Gastrocnemius medialis (tissue), 4 donors: ENCODE measurements at regions not wholly inside any gene's neighbourhood (a gene's known extent, or its start where the extent isn't known, plus 50 kb on each side); places are given as distances from the start of the nearest gene placed in this dataset.
A peak's percentile ranks its signal among the peaks of the same experiment; 100 is the strongest.

ENCODE experiments used
- ATAC-seq, 2 donors: fragments of 150-250 bp; one replicate each; pipeline ENCODE4 v1.9.1; 2016
- DNase-seq, 2 donors: peaks; one replicate each; pipeline ENCODE4 v3.0.0-alpha.2; 2019
- H3K27ac ChIP-seq, 4 donors: fragments of 200-600 bp; sonication (generic); 1 replicate in 1 of 4; 2 replicates in 3 of 4; pipeline ENCODE4 v1.5.1; 2016 to 2018; ENCODE audit warnings: mild to moderate bottlenecking in 2 of 4, moderate library complexity in 1 of 4
- H3K27me3 ChIP-seq, 3 donors: fragments of 200-600 bp; sonication (generic) in 2 of 3; 1 replicate in 1 of 3; 2 replicates in 2 of 3; pipeline versions ENCODE4 v1.5.1 to v1.6.0; 2016 to 2019; ENCODE audit warnings: mild to moderate bottlenecking in 1 of 3, moderate library complexity in 1 of 3
- H3K36me3 ChIP-seq, 2 donors: fragments of 200-600 bp; sonication (generic) in 1 of 2; one replicate each; pipeline ENCODE4 v1.5.1; 2017 to 2018
- H3K4me1 ChIP-seq, 2 donors: fragments of 200-600 bp; sonication (generic) in 1 of 2; one replicate each; pipeline ENCODE4 v1.5.1; 2016 to 2017; ENCODE audit warnings: mild to moderate bottlenecking in 2 of 2
- H3K4me3 ChIP-seq, 4 donors: fragments of 200-600 bp; sonication (generic) in 3 of 4; 1 replicate in 1 of 4; 2 replicates in 3 of 4; pipeline ENCODE4 v1.5.1; 2016 to 2019; ENCODE audit warnings: mild to moderate bottlenecking in 2 of 4
- H3K9me3 ChIP-seq, 3 donors: fragments of 200-600 bp; sonication (generic) in 2 of 3; 1 replicate in 1 of 3; 2 replicates in 2 of 3; pipeline ENCODE4 v1.5.1; 2016 to 2019
- CTCF ChIP-seq, 5 experiments: fragments of 450-650 bp in 3 of 5; fragments of 200-600 bp in 2 of 5; sonication (generic) in 2 of 5; IDR thresholded peaks in 4 of 5; conservative IDR thresholded peaks in 1 of 5; 1 replicate in 4 of 5; 2 replicates in 1 of 5; pipeline ENCODE4 v1.5.1; 2016 to 2019; ENCODE audit warnings: antibody characterized with exemption in 5 of 5, mild to moderate bottlenecking in 3 of 5, moderate library complexity in 3 of 5
- POLR2A ChIP-seq, 2 donors: fragments of 450-650 bp; IDR thresholded peaks; one replicate each; pipeline ENCODE4 v1.6.1; 2017; ENCODE audit warnings: antibody characterized with exemption in 2 of 2, mild to moderate bottlenecking in 2 of 2, moderate library complexity in 2 of 2
- in situ Hi-C, 4 donors: fragments of 200-750 bp; cut with MboI; loops; one replicate each; pipeline versions ENCODE4 v1.15.0 to v1.8.0; 2017; ENCODE audit warnings: low sequenced_read_pairs in 4 of 4
- intact Hi-C: fragments of 100-400 bp; cut with DNase I; formaldehyde crosslinking; loops from one replicate; pipeline ENCODE4 v1.15.1; 2023; ENCODE audit warnings: low total_unique reads

GRCh38 chr4:137967480-137968190 is 274.5 kb downstream of the SLC7A11 start:
- DNase-seq (no peak), ATAC-seq (no peak)
- Histone ChIP-seq H3K36me3 (no peaks in the 10 kb centered on the region), H3K9me3 (no peaks in the 10 kb centered on the region), H3K27me3 (no peaks in the 10 kb centered on the region), H3K4me3 (no peak overlapping the region), H3K27ac (no peak overlapping the region), H3K4me1 (no peaks in the 10 kb centered on the region)
- in situ Hi-C loops (no loop called here), intact Hi-C loops (no loop called here)
- no peak for TF ChIP-seq CTCF (IDR thresholded peaks at IDR 0.05 in 4 of 5, conservative IDR thresholded peaks at IDR 0.05 in 1 of 5)
- no peak for TF ChIP-seq POLR2A (IDR thresholded peaks at IDR 0.05)

GRCh38 chr4:137966504-137966903 is 275.6 kb downstream of the SLC7A11 start:
- intact Hi-C loops (no loop called here), in situ Hi-C loops (no loop called here)

GRCh38 chr4:137961051-137961438 is 281.1 kb downstream of the SLC7A11 start:
- H3K27me3 ChIP-seq = no peaks in the 10 kb centered on the region
- intact Hi-C loops (no loop called here), in situ Hi-C loops (no loop called here)
- ATAC-seq (no peak), DNase-seq (no peak)
- H3K36me3 ChIP-seq = no peaks in the 10 kb centered on the region
- H3K27ac ChIP-seq = no peak overlapping the region
- TF ChIP-seq CTCF (IDR thresholded peaks at IDR 0.05 in 4 of 5, conservative IDR thresholded peaks at IDR 0.05 in 1 of 5) = no peak
- TF ChIP-seq POLR2A (IDR thresholded peaks at IDR 0.05) = no peak
- no peak overlapping the region for H3K4me3 ChIP-seq
- no peaks in the 10 kb centered on the region for H3K9me3 ChIP-seq
- peaks cover 4 to 12% of the 10 kb centered on the region in 2 donors for H3K4me1 ChIP-seq

More at GRCh38 chr4:137966504-137966903, 275.6 kb downstream of the SLC7A11 start:
- Histone ChIP-seq H3K36me3 (no peaks in the 10 kb centered on the region), H3K4me3 (no peak overlapping the region), H3K9me3 (no peaks in the 10 kb centered on the region), H3K27me3 (no peaks in the 10 kb centered on the region), H3K4me1 (peaks cover 0 to under 1% of the 10 kb centered on the region in 2 donors), H3K27ac (no peak overlapping the region)
- TF ChIP-seq POLR2A (IDR thresholded peaks at IDR 0.05) (no peak), CTCF (IDR thresholded peaks at IDR 0.05 in 4 of 5, conservative IDR thresholded peaks at IDR 0.05 in 1 of 5) (no peak)
- no peak for DNase-seq
- no peak for ATAC-seq

GRCh38 chr4:137960371-137961050 is 281.6 kb downstream of the SLC7A11 start:
- H3K27ac ChIP-seq = no peak overlapping the region
- intact Hi-C loops = no loop called here
- no peak overlapping the region for H3K4me3 ChIP-seq
- peaks cover 4 to 12% of the 10 kb centered on the region in 2 donors for H3K4me1 ChIP-seq
- no peak for TF ChIP-seq CTCF (IDR thresholded peaks at IDR 0.05 in 4 of 5, conservative IDR thresholded peaks at IDR 0.05 in 1 of 5)
- TF ChIP-seq POLR2A (IDR thresholded peaks at IDR 0.05) = no peak
- in situ Hi-C loops = no loop called here
- ATAC-seq (peak in 1 of 2 donors; percentile 39), DNase-seq (no peak)
- no peaks in the 10 kb centered on the region for H3K36me3 ChIP-seq
- no peaks in the 10 kb centered on the region for H3K9me3 ChIP-seq
- no peaks in the 10 kb centered on the region for H3K27me3 ChIP-seq
